MM.1S (cell line): ENCODE measurements at regions not wholly inside any gene's neighbourhood (a gene's known extent, or its start where the extent isn't known, plus 50 kb on each side); places are given as distances from the start of the nearest gene placed in this dataset.

Experiments used
- DNase-seq: peaks from one replicate; pipeline ENCODE4 v3.0.0-alpha.2; 2015
- H2AFZ ChIP-seq: fragments of 300-600 bp; sonication (generic); 2 replicates; pipeline ENCODE4 v1.6.0; 2016; ENCODE audit warnings: antibody characterized with exemption, low read length
- H3F3A ChIP-seq: fragments of 300-600 bp; sonication (generic); 2 replicates; pipeline ENCODE4 v1.6.1; 2016; ENCODE audit warnings: mild to moderate bottlenecking, antibody characterized with exemption, low read length, moderate library complexity, mixed read lengths; ENCODE audit not compliant: insufficient read depth
- H3K27ac ChIP-seq: fragments of 300-600 bp; sonication (generic); 2 replicates; pipeline ENCODE4 v1.5.1; 2016; ENCODE audit warnings: mild to moderate bottlenecking, low read length
- H3K27me3 ChIP-seq: fragments of 300-600 bp; sonication (generic); replicated peaks from 2 replicates; pipeline ENCODE4 v1.6.0; 2016; ENCODE audit warnings: low read length; ENCODE audit not compliant: insufficient read depth
- H3K36me3 ChIP-seq: fragments of 300-600 bp; sonication (generic); replicated peaks from 2 replicates; pipeline ENCODE4 v1.6.1; 2016; ENCODE audit warnings: mild to moderate bottlenecking, low read length, mixed read lengths; ENCODE audit not compliant: insufficient read depth
- H3K4me1 ChIP-seq: fragments of 300-600 bp; sonication (generic); 2 replicates; pipeline ENCODE4 v1.6.1; 2016; ENCODE audit warnings: low read length, mixed read lengths
- H3K4me2 ChIP-seq: fragments of 300-600 bp; sonication (generic); 2 replicates; pipeline ENCODE4 v1.6.0; 2016; ENCODE audit warnings: low read depth, low read length
- H3K4me3 ChIP-seq: fragments of 300-600 bp; sonication (generic); 2 replicates; pipeline ENCODE4 v1.5.1; 2016; ENCODE audit warnings: low read length, mixed read lengths
- H3K79me2 ChIP-seq: fragments of 300-600 bp; sonication (generic); 2 replicates; pipeline ENCODE4 v1.6.1; 2016; ENCODE audit warnings: mixed run types, low read length, mixed read lengths
- H3K9ac ChIP-seq: fragments of 300-600 bp; sonication (generic); 2 replicates; pipeline ENCODE4 v1.6.1; 2016; ENCODE audit warnings: low read length, mixed read lengths
- H3K9me2 ChIP-seq: fragments of 300-600 bp; sonication (generic); replicated peaks from 2 replicates; pipeline ENCODE4 v1.6.1; 2016; ENCODE audit warnings: mild to moderate bottlenecking, low read length, mixed read lengths; ENCODE audit not compliant: insufficient read depth
- H3K9me3 ChIP-seq: fragments of 300-600 bp; sonication (generic); replicated peaks from 2 replicates; pipeline ENCODE4 v1.6.1; 2016; ENCODE audit warnings: mild to moderate bottlenecking, low read length, mixed read lengths; ENCODE audit not compliant: insufficient read depth
- H4K20me1 ChIP-seq: fragments of 300-600 bp; sonication (generic); 2 replicates; pipeline ENCODE4 v1.6.1; 2016; ENCODE audit warnings: mild to moderate bottlenecking, low read length, moderate library complexity, mixed read lengths; ENCODE audit not compliant: insufficient read depth
- CTCF ChIP-seq: fragments of 300-600 bp; sonication (generic); IDR thresholded peaks from 2 replicates; pipeline ENCODE4 v1.5.1; 2016; ENCODE audit warnings: antibody characterized with exemption, low read length, mixed read lengths
- EZH2 ChIP-seq: fragments of 300-600 bp; sonication (generic); optimal IDR thresholded peaks from 2 replicates; pipeline ENCODE3; 2017; ENCODE audit warnings: low read depth, mild to moderate bottlenecking, antibody characterized with exemption, low read length, mixed read lengths
- EZH2phosphoT487 ChIP-seq: fragments of 300-600 bp; sonication (generic); IDR thresholded peaks from 2 replicates; pipeline ENCODE4 v1.6.1; 2018; ENCODE audit warnings: antibody characterized with exemption, low read length

DNA sequence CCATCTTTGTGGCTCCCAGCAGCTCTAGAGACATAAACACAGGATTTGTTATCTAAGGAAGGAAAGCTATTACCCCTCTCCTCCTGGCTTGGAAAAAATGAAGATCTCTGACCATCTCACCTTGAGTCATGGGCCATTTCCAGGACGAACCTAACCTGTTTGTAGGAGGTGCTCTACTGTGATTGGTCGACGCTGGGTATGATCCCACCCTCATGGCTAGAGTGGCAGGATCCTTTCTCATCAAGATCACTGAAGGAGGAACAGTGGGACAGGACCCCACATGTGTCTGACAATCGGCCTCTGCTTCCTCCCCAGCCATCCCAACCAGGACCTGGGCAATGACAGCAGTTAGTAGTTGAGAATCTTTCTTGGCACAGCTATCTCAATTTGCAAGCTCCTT lies 144.1 kb downstream of the EMX2 start:
- Histone ChIP-seq H3K4me2 (no peak overlapping the region), H3K27me3 (no peaks in the 10 kb centered on the region), H3K36me3 (no peaks in the 10 kb centered on the region), H2AFZ (no peak overlapping the region), H3K4me1 (no peaks in the 10 kb centered on the region), H3K4me3 (no peak overlapping the region), H3K79me2 (no peaks in the 10 kb centered on the region), H3K9me3 (no peaks in the 10 kb centered on the region), H3K9ac (no peak overlapping the region), H3K9me2 (no peaks in the 10 kb centered on the region), H3F3A (no peaks in the 10 kb centered on the region), H3K27ac (no peak overlapping the region), H4K20me1 (no peaks in the 10 kb centered on the region)
- TF ChIP-seq EZH2phosphoT487: no peak
- TF ChIP-seq CTCF: no peak
- DNase-seq: no peak

- TF ChIP-seq EZH2 (no peak), EZH2phosphoT487 (no peak), CTCF (no peak)
- H3K9me2 ChIP-seq: no peaks in the 10 kb centered on the region
Measured at GRCh38 chr10:117688358-117688757, 145.8 kb downstream of the EMX2 start.

GRCh38 chr10:117689566-117689965 lies 147.0 kb downstream of the EMX2 start:
- H3K9me2 ChIP-seq: no peaks in the 10 kb centered on the region
- no peaks in the 10 kb centered on the region for H3K36me3 ChIP-seq
- no peaks in the 10 kb centered on the region for H3K27me3 ChIP-seq
- no peak overlapping the region for H3K4me2 ChIP-seq
- TF ChIP-seq EZH2: no peak
- TF ChIP-seq CTCF: no peak
- TF ChIP-seq EZH2phosphoT487: no peak
- H3K27ac ChIP-seq: no peak overlapping the region
- DNase-seq: no peak
- no peak overlapping the region for H3K9ac ChIP-seq
- H3K9me3 ChIP-seq: no peaks in the 10 kb centered on the region
- H3K4me1 ChIP-seq: no peaks in the 10 kb centered on the region
- H3F3A ChIP-seq: no peaks in the 10 kb centered on the region
- no peak overlapping the region for H3K4me3 ChIP-seq
- no peaks in the 10 kb centered on the region for H3K79me2 ChIP-seq
- H2AFZ ChIP-seq: no peak overlapping the region
- H4K20me1 ChIP-seq: no peaks in the 10 kb centered on the region

More at GRCh38 chr10:117688358-117688757, 145.8 kb downstream of the EMX2 start:
- Histone ChIP-seq H3K27ac (no peak overlapping the region), H3K79me2 (no peaks in the 10 kb centered on the region), H2AFZ (no peak overlapping the region), H3K4me1 (no peaks in the 10 kb centered on the region), H3F3A (no peaks in the 10 kb centered on the region), H3K36me3 (no peaks in the 10 kb centered on the region), H3K9me3 (no peaks in the 10 kb centered on the region), H3K4me2 (no peak overlapping the region), H3K27me3 (no peaks in the 10 kb centered on the region), H3K9ac (no peak overlapping the region), H3K4me3 (no peak overlapping the region), H4K20me1 (no peaks in the 10 kb centered on the region)
- DNase-seq: no peak
